Hindlimb muscle (tissue), 1 donor: ENCODE measurements at regions not wholly inside any gene's neighbourhood (a gene's known extent, or its start where the extent isn't known, plus 50 kb on each side); places are given as distances from the start of the nearest gene placed in this dataset.
"Not testable (repeated sequence)": the region's sequence is repeated elsewhere in the genome, so short reads cannot be mapped to it uniquely, and the experiment has no call there.

Experiments used
- DNase-seq: peaks from one replicate; pipeline ENCODE4 v3.0.0-alpha.2; 2013

DNA sequence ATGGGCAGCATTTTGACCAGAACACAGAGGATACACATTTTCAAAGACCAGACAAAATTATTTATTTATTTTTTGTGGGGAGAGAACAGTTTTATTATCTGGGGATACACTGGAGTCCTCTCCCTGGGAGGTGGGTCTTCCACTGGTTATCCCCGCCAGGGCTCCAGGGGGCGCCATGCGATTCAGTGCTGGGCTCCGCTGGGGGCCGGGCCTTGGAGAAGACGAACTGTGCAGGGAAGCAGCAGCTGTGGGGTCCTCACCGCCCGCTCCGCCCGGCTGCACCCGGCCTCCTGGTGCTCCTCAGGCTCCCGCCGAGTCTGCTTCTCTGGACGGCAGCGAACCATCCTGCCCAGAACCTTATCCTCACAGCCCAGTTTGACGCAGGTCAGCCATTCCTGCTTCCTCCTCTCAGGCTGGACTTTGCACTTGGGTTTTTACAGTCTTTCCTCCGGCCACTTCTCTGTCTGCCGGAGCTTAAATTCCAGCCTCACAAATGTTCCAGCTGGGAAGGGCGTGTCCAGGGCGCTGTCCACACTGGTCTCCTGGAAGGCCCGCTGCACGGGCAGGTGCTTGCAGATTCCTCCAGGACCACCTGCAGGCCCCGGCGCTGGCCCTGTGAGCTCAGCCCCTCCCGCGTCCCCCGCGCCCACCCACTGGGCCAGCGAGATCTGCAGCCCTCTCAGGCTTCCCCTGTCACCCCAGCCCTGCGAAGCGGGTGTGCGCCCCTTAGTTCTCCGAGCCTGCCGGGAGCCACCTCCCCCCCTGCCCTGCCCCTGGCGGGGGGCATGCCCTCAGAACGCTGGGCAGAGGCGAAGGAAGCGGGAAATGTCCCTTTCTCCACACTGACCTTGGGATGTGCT, 1830.0 kb upstream of the DEFB115 start:
- DNase-seq: no peak

- no peak for DNase-seq
These were observed 1826.9 kb upstream of the DEFB115 start for GRCh38 chr20:29430531-29430930.

- DNase-seq: not testable (repeated sequence)
These were observed 1816.7 kb upstream of the DEFB115 start for GRCh38 chr20:29440721-29441120.

- DNase-seq: peak; percentile 31
These were observed 1814.2 kb upstream of the DEFB115 start for GRCh38 chr20:29443206-29443781.

DNA sequence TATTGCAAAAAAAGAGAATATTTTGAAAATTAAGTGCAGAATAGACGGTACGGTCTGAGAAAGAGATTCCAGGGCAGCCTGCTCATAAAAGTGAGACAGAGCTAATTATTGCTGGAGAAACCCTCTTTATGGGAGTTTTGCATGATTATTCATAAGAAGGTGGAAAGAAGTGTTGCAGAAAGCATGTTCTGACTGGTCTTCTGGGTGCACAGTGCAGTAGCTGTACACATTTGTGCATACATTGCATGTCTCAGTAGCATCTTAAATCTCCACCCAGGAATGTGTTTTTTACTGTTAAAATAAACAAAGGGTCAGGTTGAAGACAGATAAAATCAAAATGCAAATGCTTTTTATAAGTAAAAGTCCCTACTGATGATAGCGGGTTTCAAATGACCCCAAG, 1813.6 kb upstream of the DEFB115 start:
- no peak for DNase-seq

DNA sequence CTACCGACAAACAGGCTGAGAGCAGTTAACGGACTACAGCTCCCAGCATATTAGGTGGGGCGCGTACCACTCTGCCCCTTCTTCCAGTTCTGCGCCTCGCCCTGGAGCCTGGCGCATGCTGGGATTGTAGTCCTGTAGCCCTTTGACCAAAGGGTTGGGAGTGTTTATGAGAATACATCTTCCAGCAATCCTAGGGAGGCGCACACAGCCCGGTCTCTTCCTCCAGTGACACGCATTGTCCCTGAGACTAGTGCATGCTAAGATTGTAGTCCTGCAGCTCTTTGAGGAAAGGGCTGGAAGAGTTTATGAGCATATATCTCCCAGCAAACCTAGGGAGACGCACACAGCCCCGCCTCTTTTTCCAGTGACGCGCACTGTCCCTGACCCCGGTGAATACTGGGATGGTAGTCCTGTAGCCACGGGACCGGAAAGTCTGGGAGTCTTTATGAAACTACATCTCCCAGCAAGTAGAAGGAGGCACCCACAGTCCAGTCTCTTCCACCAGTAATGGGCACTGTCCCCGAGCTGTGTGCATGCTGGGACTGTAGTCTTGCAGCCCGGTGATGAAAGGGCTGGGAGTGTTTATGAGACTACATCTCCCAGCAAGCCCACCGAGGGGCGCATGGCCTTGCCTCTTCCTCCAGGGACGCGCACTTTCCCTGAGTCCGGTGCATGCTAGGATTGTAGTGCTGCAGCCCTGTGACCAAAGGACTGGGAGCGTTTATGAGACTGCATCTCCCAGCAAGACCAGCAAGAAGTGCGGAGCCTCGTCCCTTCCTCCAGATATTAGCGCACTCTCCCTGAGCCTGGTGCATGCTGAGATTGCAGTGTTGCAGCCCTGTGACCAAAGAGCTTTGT, 1812.2 kb upstream of the DEFB115 start:
- not testable (repeated sequence) for DNase-seq

DNA sequence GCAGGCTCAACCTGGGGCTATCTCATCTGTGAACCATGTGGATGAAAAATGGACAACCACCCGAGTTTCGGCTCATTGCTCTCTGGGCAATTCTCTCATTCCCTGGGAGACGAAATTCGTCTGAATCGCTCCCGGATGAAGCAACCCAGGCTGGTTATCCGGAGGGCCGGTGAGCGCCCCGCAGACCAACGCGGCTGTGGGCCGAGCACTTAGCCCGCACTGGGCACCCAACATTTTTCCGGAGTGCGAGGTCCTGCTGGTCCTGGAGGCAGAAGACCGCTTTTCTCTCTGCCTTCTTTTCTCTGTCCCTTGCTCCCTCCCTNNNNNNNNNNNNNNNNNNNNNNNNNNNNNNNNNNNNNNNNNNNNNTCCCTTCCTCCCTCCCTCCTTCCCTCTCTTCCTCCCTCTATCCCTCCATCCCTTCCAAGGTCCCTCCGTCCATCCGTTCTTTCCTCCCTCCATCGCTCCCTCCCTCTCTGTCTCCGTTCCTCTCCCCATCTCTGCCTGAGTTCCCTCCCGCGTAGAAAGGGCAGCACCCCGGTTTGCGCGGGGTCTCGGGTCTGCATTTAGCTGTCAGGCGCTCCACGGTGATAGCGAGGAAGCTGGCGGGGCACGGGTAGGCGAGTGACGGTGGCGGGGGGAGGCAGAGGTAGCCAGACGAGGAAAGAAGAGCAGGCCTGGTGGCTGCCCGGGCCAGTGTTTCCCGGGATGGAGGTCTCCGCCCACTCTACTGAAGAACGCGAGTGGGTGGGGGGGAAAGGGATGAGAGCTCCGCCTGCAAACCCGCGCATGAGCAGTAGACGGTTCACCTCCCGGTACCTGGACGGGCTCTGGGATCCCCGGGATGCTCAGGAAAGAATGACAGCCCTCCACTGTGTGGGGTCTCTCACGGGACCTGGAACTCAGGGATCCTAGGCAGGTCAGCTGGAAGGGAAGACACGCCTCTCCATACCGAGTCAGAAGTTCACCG, 1809.7 kb upstream of the DEFB115 start:
- not testable (repeated sequence) for DNase-seq

DNA sequence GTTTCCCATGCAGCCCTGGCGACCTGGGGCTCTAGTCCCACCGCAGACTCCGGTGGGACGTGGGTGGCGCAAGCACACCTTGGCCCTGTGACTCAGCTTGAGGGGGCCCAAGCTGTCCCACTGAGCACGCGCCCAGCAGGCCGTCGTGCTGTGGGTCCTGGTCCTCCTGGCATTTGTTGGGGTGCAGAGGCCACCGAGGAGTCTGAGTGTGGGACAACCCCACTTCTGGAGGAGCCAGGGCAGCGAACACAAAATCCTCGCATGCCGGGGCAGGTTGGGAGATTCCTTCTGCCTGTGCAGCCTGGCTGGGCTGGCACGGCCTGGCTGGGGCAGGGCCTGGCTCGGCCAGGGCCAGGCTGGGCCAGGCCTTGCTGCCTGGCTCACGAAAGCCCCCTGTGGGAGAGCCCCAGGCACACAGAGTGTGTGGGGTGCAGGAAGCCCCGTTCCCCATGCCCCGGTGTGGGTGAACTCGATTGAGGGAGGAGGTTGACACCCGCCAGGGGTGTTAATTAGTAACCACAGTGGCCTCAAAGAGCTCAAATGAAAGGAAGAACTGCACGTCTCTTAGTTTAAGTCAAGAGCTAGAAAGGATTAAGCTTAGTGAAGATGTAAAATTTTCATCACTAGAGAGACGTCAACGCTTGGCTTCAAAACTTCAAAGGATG, 1808.5 kb upstream of the DEFB115 start:
- no peak for DNase-seq

DNA sequence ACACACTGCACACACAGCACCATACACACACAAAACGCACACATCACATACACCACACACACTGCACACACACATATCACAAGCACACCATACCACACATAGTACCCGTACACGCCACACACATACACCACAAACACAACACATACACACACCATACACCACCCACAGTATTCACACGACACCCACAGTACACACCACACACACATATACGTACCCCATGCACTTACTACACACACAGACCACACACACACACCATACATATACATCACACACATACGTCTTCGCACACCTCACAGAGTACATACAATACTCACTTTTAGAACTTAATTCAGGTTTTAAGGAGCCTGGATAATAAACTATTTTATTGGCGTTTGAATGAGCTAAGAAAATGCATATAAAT, 1805.3 kb upstream of the DEFB115 start:
- no peak for DNase-seq

DNA sequence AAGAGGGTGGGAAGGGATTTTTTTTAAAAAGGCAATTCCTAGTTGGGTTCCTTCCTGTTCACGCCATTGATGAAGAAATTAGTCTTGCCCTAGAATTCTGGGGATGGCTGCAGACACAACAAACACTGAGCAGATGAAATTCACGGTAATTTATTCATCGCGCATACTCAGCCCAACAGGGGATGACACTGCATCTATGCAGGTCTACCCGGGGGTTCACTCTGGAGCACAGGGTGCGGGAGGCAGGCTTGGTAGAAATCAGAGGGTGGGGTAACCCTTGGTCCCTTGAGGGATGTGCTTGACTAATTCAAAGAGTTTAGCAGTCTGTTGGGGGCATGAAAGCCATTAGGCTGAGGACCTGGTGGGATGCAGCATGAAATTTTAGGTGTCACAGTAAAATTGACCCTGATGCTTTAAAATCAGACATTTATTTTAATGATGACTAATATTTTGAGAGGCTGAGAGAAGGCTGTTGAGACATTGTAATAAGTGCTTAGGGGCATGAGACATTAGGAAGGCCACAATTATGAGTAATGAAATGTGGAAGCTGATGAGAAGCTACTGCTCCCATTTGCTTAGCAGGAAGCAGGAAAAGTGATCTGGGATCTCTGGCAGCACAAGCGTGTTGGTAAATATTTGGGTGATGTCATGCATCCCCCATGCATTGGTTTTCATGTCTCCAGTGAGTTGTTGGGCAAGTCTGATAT, 1800.3 kb upstream of the DEFB115 start:
- not testable (repeated sequence) for DNase-seq

- no peak for DNase-seq
These were observed 1784.9 kb upstream of the DEFB115 start for GRCh38 chr20:29472606-29473005.

DNA sequence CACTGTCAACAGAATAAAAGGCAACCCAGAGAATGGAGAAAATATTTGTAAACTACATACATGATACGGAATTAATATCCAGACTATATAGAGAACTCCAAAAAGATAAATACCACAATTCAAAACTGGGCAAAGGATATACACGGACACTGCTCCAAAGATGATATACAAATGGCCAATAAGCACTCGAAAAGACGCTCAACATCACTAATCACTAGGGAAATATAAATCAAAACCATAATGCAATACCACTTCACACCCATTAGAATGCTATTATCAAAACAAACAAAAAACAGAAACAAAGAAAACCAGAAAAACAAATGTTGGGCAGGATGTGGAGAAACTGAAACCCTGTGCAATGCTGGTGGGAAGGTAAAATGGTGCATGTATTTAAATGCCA, 1764.6 kb upstream of the DEFB115 start:
- DNase-seq: not testable (repeated sequence)

DNA sequence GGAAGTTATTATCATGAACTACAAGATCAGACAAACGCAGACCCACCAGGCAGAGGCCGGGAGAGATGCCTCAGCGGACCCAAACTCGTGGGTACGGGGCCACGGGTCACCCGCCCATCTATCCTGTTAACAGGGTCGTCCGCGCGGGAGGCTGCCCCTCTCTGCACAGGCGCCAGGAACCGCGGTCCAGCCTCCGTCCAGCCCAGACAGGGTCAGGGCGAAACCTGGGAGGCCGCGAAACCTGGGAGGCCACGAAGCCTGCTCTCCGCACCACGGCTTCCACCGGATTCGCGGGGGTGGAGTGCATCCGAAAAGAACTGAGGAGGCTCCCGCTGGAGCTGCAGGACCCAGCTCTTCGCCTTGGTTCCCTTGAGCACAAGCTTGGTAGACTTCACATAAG, 1760.7 kb upstream of the DEFB115 start:
- not testable (repeated sequence) for DNase-seq

- no peak for DNase-seq
These were observed 1760.2 kb upstream of the DEFB115 start for GRCh38 chr20:29497261-29497671.

- DNase-seq: not testable (repeated sequence)
These were observed 1759.8 kb upstream of the DEFB115 start for GRCh38 chr20:29497684-29498083.

DNA sequence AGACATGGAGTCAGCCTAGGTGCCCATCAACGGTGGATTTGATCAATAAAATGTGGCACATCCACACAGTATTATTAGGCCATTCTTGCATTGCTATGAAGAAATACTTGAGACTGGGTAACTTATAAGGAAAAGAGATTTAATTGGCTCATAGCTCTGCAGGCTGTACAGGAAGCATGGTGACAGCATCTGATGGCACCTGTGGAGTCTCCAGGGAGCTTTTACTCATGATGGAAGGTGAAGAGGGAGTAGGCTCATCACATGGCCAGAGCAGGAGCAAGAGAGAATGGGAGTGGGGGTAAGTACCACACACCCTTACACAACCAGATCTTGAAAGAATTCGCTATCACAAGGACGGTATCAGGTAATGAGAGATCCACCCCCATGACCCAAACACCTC, 1756.7 kb upstream of the DEFB115 start:
- DNase-seq: not testable (repeated sequence)

DNA sequence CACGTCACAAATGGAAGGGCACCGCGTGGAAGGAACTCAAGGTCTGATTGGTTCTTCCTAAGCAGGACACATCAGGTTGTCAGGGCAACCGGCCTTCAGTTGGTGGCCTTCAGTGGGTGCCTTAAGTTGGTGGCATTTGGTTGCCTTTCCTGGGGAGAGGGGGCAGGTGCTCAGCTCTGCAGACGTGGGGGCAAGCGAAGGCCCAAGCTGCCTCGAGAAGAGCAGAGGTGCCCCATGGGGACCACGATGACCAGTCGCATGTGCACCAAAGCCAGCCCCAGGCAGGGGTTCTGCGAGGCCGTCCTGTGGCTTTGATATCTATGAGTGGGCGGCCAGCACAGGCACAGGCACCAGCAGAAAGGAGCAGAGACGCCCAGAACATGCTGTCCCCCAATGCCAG, 1742.8 kb upstream of the DEFB115 start:
- not testable (repeated sequence) for DNase-seq

DNA sequence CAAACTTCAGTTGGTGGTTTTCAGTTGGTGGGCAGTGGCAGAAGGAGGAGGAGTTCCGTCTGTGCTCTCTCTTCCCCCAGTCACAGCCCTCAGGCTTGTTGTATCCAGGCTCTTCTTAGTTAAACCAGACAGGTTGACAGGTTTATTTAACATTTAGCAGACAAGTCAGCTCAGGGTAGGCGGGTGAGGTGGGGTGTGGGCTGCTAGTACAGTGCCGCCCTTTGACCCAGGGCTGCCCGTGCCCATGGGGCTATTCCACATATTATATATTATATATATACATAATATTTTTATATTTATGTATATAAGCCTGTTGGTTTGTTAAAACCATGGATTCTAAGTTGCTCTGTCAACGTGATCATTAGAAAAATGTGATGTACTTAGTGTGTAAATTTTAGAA, 1740.6 kb upstream of the DEFB115 start:
- not testable (repeated sequence) for DNase-seq

DNA sequence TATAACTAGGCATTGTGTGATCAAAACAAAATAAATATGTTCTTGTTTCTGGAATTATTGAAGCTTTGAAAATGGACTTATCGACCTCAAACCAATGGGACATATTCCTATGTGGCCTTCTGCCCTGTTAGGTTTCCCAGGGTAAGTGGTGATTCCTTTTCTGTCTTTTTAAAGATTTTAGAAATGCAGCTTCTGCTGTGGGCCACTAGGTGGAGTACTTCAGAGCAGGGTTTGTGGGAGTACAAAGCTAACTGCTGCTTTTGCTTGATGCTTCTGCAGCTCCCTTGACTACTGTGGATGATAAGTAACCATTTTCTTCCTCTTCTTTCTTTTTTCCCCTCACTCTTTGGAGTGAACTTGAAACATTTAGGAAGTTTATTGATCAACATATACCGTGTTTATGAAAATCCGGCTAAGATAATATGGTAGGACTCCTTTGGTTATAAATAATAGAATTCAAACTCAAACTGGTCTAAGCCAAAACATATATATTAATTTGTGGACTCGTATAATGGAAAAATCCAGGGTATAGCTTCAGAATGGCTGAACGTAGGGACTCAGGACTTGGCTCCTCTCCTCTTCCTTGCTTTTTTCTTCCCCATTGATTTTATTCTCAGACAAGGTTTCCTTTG, 1737.7 kb upstream of the DEFB115 start:
- not testable (repeated sequence) for DNase-seq

DNA sequence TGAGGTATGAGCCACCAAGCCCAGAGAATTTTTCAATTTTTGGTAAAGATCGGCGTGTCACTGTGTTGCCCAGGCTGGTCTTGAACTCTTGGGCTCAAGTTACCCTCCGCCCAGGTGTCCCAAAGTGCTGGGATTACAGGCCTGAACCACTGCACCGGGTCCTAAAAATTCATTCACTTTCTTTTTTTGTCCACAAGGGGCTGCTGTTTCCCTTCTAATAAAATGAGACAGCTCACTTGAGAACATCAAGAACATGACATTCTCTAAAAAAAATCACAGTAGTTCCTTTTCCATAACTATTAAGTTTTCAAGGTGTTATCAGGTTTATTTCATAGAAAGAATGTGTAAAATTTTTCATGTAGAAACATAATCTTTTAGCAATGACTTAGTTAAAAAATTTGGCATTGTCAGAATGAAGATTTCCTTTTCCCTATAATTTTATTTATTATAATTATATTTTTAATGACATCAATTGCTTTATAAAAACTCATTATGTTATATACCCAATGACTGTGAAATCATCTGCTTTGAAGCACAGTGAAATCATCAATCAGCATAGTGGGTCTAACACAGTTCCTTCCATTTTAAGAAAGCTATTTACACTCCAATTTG, 1723.8 kb upstream of the DEFB115 start:
- not testable (repeated sequence) for DNase-seq
